VCaP (cell line): ENCODE measurements at regions not wholly inside any gene's neighbourhood (a gene's known extent, or its start where the extent isn't known, plus 50 kb on each side); places are given as distances from the start of the nearest gene placed in this dataset.
A peak's percentile ranks its signal among the peaks of the same experiment; 100 is the strongest.

ENCODE experiments used
- H3K27ac ChIP-seq: fragments of 450-650 bp; 2 replicates; pipeline ENCODE4 v1.5.1; 2017
- CTCF ChIP-seq: fragments of 450-650 bp; conservative IDR thresholded peaks from 2 replicates; pipeline ENCODE4 v1.5.1; 2017; ENCODE audit warnings: mild to moderate bottlenecking, moderate library complexity

GRCh38 chr9:105062222-105062855, 134.4 kb upstream of the ABCA1 start:
- no peak overlapping the region for H3K27ac ChIP-seq
- no peak for TF ChIP-seq CTCF

DNA sequence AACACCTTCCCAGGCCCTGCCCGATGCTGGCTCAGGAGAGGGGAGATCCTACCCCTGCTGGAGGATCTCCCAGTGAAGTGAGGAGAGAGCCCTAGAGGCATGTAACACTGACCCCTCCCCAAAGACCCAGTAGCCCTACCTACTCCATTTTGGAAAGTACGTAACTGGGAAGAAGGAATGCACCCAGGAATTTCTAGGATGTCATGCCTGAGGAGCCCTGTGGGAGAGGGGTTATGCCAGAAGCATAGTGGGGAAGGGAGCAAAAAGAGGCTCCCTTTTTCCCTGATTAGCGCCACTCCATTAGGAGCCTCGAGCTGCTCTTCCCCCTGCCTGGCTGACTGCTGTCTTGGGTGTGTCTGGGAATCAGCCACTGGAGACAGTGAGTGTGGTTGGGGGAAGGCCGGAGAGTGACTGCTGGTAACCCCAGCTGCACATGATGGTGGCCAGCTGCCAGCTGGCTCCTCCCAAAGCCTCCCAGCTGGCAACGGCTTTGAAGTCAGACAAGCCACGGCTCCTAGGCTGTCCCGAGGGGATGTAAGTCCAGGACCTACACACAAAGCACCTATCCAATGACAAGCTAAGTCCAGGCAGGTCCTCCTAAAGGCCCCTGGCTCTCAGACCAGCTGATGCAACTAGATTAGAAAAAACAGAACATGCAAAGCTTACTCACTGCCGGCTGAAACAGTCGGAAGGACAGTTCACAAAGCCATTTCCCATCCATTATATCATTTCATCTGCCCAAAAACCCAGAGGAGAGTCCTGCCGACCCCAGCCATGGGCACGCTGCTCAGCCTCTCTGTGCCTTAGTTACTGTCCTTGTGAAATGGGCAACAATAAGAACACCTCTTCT, 136.5 kb upstream of the ABCA1 start:
- no peak for TF ChIP-seq CTCF

DNA sequence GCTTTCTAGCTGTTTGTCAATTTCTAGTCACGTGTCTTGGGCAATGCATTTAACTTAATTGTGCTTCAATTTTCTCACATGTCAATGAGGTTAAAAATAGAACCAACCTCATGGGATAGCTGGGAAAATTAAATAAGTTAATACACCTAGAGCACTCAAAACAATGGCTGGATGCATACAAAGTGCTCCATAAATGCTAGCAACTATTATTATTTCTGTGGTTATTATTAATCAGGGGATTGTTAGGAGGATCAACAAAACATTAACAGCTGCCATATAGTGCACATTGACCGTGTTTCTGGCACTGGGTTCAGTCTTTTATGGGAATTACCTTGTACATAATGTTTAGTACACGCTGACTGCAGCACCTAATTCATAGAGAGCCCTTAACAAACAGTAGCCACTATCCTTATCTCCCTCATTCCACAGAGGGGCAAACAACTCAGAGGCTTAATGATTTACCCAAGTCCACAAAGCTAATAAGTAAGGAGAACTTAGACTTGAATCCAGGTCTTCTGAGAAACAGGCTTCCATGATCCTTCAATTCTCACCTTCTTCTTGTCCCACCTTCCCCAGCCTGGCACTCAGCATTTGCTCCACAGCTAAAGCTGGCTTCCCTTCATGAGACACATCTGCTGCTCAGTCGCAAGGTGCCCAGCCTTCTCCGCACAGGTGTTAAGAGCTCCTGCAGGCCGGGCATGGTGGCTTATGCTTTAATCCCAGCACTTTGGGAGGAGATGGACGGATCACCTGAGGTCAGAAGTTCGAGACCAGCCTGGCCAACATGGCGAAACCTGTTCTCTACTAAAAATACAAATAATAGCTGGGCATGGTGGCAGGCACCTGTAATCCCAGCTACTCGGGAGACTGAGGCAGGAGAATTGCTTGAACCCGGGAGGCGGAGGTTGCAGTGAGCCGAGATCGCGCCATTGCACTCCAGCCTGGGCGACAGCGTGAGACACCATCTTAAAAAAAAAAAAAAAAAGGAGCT, 137.4 kb upstream of the ABCA1 start:
- H3K27ac ChIP-seq = peak overlapping the region; percentile 81

More for the DNA sequence above, 136.5 kb upstream of the ABCA1 start:
- peak overlapping the region; percentile 81 for H3K27ac ChIP-seq

GRCh38 chr9:105066275-105066865, 138.4 kb upstream of the ABCA1 start:
- H3K27ac ChIP-seq = peak overlapping the region; percentile 81; the same call in 1 of the 2 replicates
- TF ChIP-seq CTCF = no peak

More for the DNA sequence above, 137.4 kb upstream of the ABCA1 start:
- TF ChIP-seq CTCF = no peak

GRCh38 chr9:105067895-105068580, 140.1 kb upstream of the ABCA1 start:
- no peak for TF ChIP-seq CTCF
- no peak overlapping the region for H3K27ac ChIP-seq

DNA sequence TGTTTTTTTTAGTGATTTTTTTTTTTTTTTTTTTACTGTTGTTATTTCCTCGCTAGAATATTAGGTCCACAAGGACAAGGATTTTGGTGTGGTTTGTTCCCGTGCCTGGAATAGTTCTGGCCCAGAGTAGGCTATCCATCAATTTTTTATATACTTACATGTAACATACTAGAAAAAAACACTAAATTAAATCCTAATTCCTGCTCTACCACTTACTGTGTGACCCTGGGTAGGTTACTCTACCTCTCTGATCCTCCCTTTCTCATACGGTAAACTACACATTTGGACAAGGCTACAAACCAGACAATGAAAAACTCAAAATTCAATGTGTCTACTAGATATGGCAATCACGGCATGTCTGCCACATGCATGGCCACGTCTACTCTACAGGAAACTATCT, 141.3 kb upstream of the ABCA1 start:
- no peak for TF ChIP-seq CTCF
- H3K27ac ChIP-seq = no peak overlapping the region
